ENCODE measurements at regions not wholly inside any gene's neighbourhood (a gene's known extent, or its start where the extent isn't known, plus 50 kb on each side); places are given as distances from the start of the nearest gene placed in this dataset.
"Not testable (repeated sequence)": the region's sequence is repeated elsewhere in the genome, so short reads cannot be mapped to it uniquely, and the experiment has no call there.

- DNase-seq, result no peak
Measured at GRCh38 chr5:165370233-165370632, 1864.8 kb downstream of the MAT2B start.

GRCh38 chr5:165370794-165371193 is 1865.4 kb downstream of the MAT2B start:
- DNase-seq, result no peak

GRCh38 chr5:165375201-165375600 is 1869.8 kb downstream of the MAT2B start:
- no peak for DNase-seq

GRCh38 chr5:165393839-165394238 is 1888.4 kb downstream of the MAT2B start:
- DNase-seq, result no peak

- no peak for DNase-seq
Measured at GRCh38 chr5:165397516-165397915, 1892.1 kb downstream of the MAT2B start.

GRCh38 chr5:165400086-165400485 is 1894.7 kb downstream of the MAT2B start:
- DNase-seq, result no peak

- no peak for DNase-seq
Measured at GRCh38 chr5:165404917-165405316, 1899.5 kb downstream of the MAT2B start.

GRCh38 chr5:165405340-165405739 is 1899.9 kb downstream of the MAT2B start:
- no peak for DNase-seq

- no peak for DNase-seq
Measured at GRCh38 chr5:165407352-165407751, 1901.9 kb downstream of the MAT2B start.

- no peak for DNase-seq
Measured at GRCh38 chr5:165410476-165410875, 1905.1 kb downstream of the MAT2B start.

- not testable (repeated sequence) for DNase-seq
Measured at GRCh38 chr5:165411532-165411931, 1906.1 kb downstream of the MAT2B start.

- no peak for DNase-seq
Measured at GRCh38 chr5:165420493-165420892, 1915.1 kb downstream of the MAT2B start.

- no peak for DNase-seq
Measured at GRCh38 chr5:165423697-165424299, 1918.4 kb downstream of the MAT2B start.

GRCh38 chr5:165425594-165425993 is 1920.2 kb downstream of the MAT2B start:
- DNase-seq, result no peak

GRCh38 chr5:165448753-165449152 is 1943.3 kb downstream of the MAT2B start:
- DNase-seq, result no peak

GRCh38 chr5:165457859-165458481 is 1952.6 kb downstream of the MAT2B start:
- no peak for DNase-seq

GRCh38 chr5:165459232-165459631 is 1953.8 kb downstream of the MAT2B start:
- no peak for DNase-seq

- DNase-seq, result no peak
Measured at GRCh38 chr5:165460911-165461310, 1955.5 kb downstream of the MAT2B start.

- no peak for DNase-seq
Measured at GRCh38 chr5:165477546-165477945, 1972.1 kb downstream of the MAT2B start.

GRCh38 chr5:165495829-165496380 is 1990.5 kb downstream of the MAT2B start:
- DNase-seq, result no peak

GRCh38 chr5:165497707-165498106 is 1992.3 kb downstream of the MAT2B start:
- no peak for DNase-seq

- DNase-seq, result no peak
Measured at GRCh38 chr5:165502893-165503691, 1997.7 kb downstream of the MAT2B start.

- no peak for DNase-seq
Measured at GRCh38 chr5:165504674-165505073, 1999.3 kb downstream of the MAT2B start.

GRCh38 chr5:165508286-165508685 is 2002.9 kb downstream of the MAT2B start:
- DNase-seq, result no peak

Measured in NCI-H2029 treated with DMSO at 0.1 percent for 48 hours (cell line).